Osteoblast (primary cell): ENCODE measurements at regions not wholly inside any gene's neighbourhood (a gene's known extent, or its start where the extent isn't known, plus 50 kb on each side); places are given as distances from the start of the nearest gene placed in this dataset.
"Not testable (repeated sequence)": the region's sequence is repeated elsewhere in the genome, so short reads cannot be mapped to it uniquely, and the experiment has no call there.

ENCODE experiments used
- DNase-seq: peaks from one replicate; pipeline ENCODE4 v3.0.0; 2011; ENCODE audit warnings: low spot score, mixed read lengths; ENCODE audit not compliant: insufficient read length; ENCODE audit errors: missing footprints
- H2AFZ ChIP-seq: 2 replicates; pipeline ENCODE4 v1.6.0; 2011; ENCODE audit warnings: mild to moderate bottlenecking, low read length
- H3K27ac ChIP-seq: 2 replicates; pipeline ENCODE4 v1.5.1; 2011; ENCODE audit warnings: mild to moderate bottlenecking, low read depth, low read length, moderate library complexity
- H3K27me3 ChIP-seq: 2 replicates; pipeline ENCODE4 v1.6.0; 2012; ENCODE audit warnings: mild to moderate bottlenecking, control low read depth, inconsistent platforms, low read length, moderate library complexity; ENCODE audit not compliant: insufficient read depth
- H3K36me3 ChIP-seq: 2 replicates; pipeline ENCODE4 v1.5.1; 2011; ENCODE audit warnings: mild to moderate bottlenecking, low read length, control low read depth, moderate library complexity; ENCODE audit not compliant: insufficient read depth
- H3K4me1 ChIP-seq: 2 replicates; pipeline ENCODE4 v1.5.1; 2011; ENCODE audit warnings: mild to moderate bottlenecking, low read length, control low read depth, moderate library complexity; ENCODE audit not compliant: insufficient read depth
- H3K4me2 ChIP-seq: 2 replicates; pipeline ENCODE4 v1.6.0; 2011; ENCODE audit warnings: mild to moderate bottlenecking, low read length; ENCODE audit not compliant: insufficient read depth
- H3K4me3 ChIP-seq: fragments of 200-600 bp; sonication (generic); 3 replicates; pipeline ENCODE4 v1.5.1; 2012; ENCODE audit warnings: mild to moderate bottlenecking, low read length, inconsistent platforms; ENCODE audit not compliant: insufficient read depth
- H3K79me2 ChIP-seq: 2 replicates; pipeline ENCODE4 v1.6.0; 2012; ENCODE audit warnings: mild to moderate bottlenecking, low read length, control low read depth, inconsistent platforms; ENCODE audit not compliant: insufficient read depth
- H3K9me3 ChIP-seq: 2 replicates; pipeline ENCODE4 v1.5.1; 2011; ENCODE audit warnings: low read depth, low read length, control low read depth
- H4K20me1 ChIP-seq: 2 replicates; pipeline ENCODE4 v1.6.0; 2012; ENCODE audit warnings: mild to moderate bottlenecking, low read length, control low read depth; ENCODE audit not compliant: insufficient read depth
- CTCF ChIP-seq: IDR thresholded peaks from 2 replicates; pipeline ENCODE4 v1.5.1; 2011; ENCODE audit warnings: mild to moderate bottlenecking, low read depth, low read length, moderate library complexity; ENCODE audit errors: extremely low read depth

DNA sequence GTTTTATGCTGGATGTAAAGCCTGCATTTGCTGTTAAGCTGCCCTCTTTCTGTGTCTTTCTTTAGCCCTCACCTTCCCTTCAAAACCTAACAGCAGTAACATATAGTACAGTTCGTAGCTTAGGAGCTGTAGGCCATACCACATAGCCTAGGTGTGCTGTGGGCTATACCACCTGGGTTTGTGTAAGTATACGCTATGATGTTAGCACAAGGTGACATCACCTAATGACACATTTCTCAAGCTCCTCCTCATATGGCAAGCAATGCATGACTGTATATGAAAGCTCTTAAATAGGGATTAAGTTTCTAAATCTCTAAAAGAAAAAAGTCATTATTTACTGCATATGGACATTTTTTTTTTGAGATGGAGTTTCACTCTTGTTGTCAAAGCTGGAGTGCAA is 57.8 kb upstream of the TMEM97 start:
- Histone ChIP-seq H3K9me3 (peaks cover 4% of the 10 kb centered on the region), H3K36me3 (no peaks in the 10 kb centered on the region)

DNA sequence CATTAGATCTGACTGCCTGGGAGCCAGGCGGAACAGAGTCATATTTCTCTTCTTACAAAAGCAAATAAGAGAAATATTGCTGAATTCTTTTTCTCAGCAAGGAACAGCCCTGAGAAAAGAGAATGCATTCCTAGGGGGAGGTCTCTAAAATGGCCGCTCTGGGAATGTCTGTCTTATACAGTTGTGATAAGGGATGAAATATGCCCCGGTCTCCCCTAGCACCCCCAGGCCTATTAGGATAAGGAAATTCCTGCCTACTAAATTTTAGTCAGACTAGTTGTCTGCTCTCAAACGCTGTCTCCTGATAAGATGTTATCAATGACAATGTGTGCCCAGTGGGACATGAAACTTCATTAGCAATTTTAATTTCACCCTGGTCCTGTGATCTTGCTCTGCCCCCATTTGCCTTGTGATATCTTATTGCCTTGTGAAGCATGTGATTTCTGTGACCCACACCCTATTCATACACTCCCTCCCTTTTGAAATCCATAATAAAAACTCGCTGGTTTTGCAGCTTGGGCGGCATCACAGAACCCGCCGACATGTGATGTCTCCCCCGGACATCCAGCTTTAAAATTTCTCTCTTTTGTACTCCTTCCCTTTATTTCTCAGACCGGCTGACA is 56.8 kb upstream of the TMEM97 start:
- H2AFZ ChIP-seq, H3K27me3 ChIP-seq, H3K79me2 ChIP-seq, H3K4me1 ChIP-seq, DNase-seq, H3K27ac ChIP-seq, H4K20me1 ChIP-seq, H3K36me3 ChIP-seq, H3K9me3 ChIP-seq, H3K4me3 ChIP-seq, H3K4me2 ChIP-seq: not testable (repeated sequence)

More for the DNA sequence above, 57.8 kb upstream of the TMEM97 start:
- H3K27me3 ChIP-seq: peaks cover 9% of the 10 kb centered on the region
- H3K4me2 ChIP-seq: no peak overlapping the region
- H3K4me3 ChIP-seq: no peak overlapping the region
- no peaks in the 10 kb centered on the region for H4K20me1 ChIP-seq
- H2AFZ ChIP-seq: no peak overlapping the region
- H3K4me1 ChIP-seq: no peaks in the 10 kb centered on the region
- no peak overlapping the region for H3K27ac ChIP-seq
- no peak for TF ChIP-seq CTCF
- H3K79me2 ChIP-seq: no peaks in the 10 kb centered on the region
- DNase-seq: no peak

DNA sequence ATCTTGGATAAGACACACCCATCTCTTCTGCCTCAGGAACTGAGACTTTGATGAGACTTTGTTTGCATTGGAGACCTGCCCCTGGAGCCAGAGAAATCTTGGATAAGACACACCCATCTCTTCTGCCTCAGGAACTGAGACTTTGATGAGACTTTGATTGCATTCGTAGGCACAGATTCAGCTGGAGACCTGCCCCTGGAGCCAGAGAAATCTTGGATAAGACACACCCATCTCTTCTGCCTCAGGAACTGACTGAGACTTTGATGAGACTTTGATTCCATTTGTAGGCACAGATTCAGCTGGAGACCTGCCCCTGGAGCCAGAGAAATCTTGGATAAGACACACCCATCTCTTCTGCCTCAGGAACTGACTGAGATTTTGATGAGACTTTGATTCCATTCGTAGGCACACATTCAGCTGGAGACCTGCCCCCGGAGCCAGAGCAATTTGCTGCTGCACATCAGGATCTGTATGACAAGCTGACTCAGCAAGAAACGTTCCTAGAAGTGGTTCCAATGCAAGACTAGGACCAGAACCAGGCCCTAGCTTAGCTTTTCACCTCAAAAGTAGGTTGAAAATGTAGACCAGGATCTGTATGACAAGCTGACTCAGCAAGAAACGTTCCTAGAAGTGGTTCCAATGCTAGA is 54.0 kb upstream of the TMEM97 start:
- DNase-seq, H3K4me1 ChIP-seq, H3K36me3 ChIP-seq: not testable (repeated sequence)

DNA sequence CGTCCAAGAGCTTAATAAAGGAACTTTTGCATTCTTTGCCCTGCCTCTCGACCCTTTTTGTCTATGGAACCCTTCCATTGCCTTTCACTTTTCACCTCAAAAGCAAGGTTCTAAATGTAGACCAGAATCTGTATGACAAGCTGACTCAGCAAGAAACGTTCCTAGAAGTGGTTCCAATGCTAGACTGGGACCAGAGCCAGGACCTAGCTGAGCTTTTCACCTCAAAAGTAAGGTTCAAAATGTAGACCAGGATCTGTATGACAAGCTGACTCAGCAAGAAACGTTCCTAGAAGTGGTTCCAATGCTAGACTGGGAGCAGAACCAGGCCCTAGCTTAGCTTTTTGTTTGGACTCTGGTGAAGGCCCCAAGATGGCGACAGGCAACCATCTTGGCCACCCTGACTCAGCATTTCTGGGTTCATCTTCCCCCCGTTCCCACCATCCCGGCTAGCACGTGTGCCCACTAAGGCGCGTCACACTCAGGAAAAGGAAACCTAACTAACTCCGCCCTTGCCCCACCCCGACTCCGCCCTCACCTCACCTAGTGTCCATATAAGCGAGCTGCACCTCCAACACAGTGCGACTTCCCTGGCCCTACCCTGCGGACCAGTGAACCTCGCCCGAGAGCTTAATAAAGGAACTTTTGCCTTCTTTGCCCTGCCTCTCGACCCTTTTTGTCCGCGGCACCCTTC is 53.0 kb upstream of the TMEM97 start:
- not testable (repeated sequence) for H3K4me1 ChIP-seq, H3K79me2 ChIP-seq, H4K20me1 ChIP-seq, H3K36me3 ChIP-seq, H3K27me3 ChIP-seq, H3K4me3 ChIP-seq, H3K27ac ChIP-seq, H3K4me2 ChIP-seq, H3K9me3 ChIP-seq, DNase-seq, H2AFZ ChIP-seq

More for the DNA sequence above, 54.0 kb upstream of the TMEM97 start:
- H3K79me2 ChIP-seq, H3K4me2 ChIP-seq, H3K4me3 ChIP-seq, H3K27ac ChIP-seq, H2AFZ ChIP-seq, H3K27me3 ChIP-seq, H4K20me1 ChIP-seq, H3K9me3 ChIP-seq: not testable (repeated sequence)

- not testable (repeated sequence) for H3K4me1 ChIP-seq, H2AFZ ChIP-seq, H4K20me1 ChIP-seq, H3K27me3 ChIP-seq, H3K79me2 ChIP-seq, H3K27ac ChIP-seq, DNase-seq, H3K4me3 ChIP-seq, H3K36me3 ChIP-seq, H3K9me3 ChIP-seq, H3K4me2 ChIP-seq
Observed at GRCh38 chr17:28266547-28266920, 52.5 kb upstream of the TMEM97 start.

- H3K4me1 ChIP-seq, H3K4me2 ChIP-seq, H3K4me3 ChIP-seq, H3K27ac ChIP-seq, H2AFZ ChIP-seq, H3K9me3 ChIP-seq, H3K79me2 ChIP-seq, H3K27me3 ChIP-seq, H3K36me3 ChIP-seq, H4K20me1 ChIP-seq: not testable (repeated sequence)
- DNase-seq: peak; percentile 26
Observed at GRCh38 chr17:28266926-28267719, 51.9 kb upstream of the TMEM97 start.
